GM12878 (cell line): ENCODE measurements at regions not wholly inside any gene's neighbourhood (a gene's known extent, or its start where the extent isn't known, plus 50 kb on each side); places are given as distances from the start of the nearest gene placed in this dataset.

ENCODE experiments used
- BRCA1 ChIP-seq: IDR thresholded peaks from 2 replicates; pipeline ENCODE4 v1.6.1; 2011; ENCODE audit warnings: low read depth, low read length, improper control_type of control experiment
- CTCF ChIP-seq, 3 experiments: IDR thresholded peaks in 2 of 3; conservative IDR thresholded peaks in 1 of 3; 2 replicates each; pipeline ENCODE4 v1.5.1; 2011; ENCODE audit warnings: low read depth in 3 of 3, low read length in 3 of 3, mild to moderate bottlenecking in 3 of 3, control low read depth in 2 of 3, moderate library complexity in 2 of 3, inconsistent platforms in 1 of 3, mixed read lengths in 1 of 3; ENCODE audit not compliant: control insufficient read depth in 2 of 3, insufficient read depth in 1 of 3; ENCODE audit errors: extremely low read depth in 1 of 3
- EP300 ChIP-seq, 2 experiments: fragments of 150-350 bp in 1 of 2; IDR thresholded peaks; 2 replicates each; pipeline ENCODE4 v1.6.1; 2011 to 2012; ENCODE audit warnings: low read depth in 2 of 2, low read length in 2 of 2, borderline replicate concordance in 1 of 2, improper control_type of control experiment in 1 of 2, inconsistent platforms in 1 of 2; ENCODE audit not compliant: control insufficient read depth in 1 of 2
- GABPA ChIP-seq: IDR thresholded peaks from 2 replicates; pipeline ENCODE4 v1.6.1; 2014; ENCODE audit warnings: antibody characterized with exemption, low read depth, mild to moderate bottlenecking, inconsistent platforms
- IRF4 ChIP-seq: IDR thresholded peaks from 2 replicates; pipeline ENCODE4 v1.6.1; 2011; ENCODE audit warnings: low read depth, low read length
- MEF2A ChIP-seq: IDR thresholded peaks from 2 replicates; pipeline ENCODE4 v1.6.1; 2011; ENCODE audit warnings: low read depth, mild to moderate bottlenecking, low read length, moderate library complexity; ENCODE audit not compliant: insufficient read depth
- MEF2B ChIP-seq: fragments of 450-650 bp; IDR thresholded peaks from 2 replicates; pipeline ENCODE4 v1.6.1; 2018; ENCODE audit warnings: mild to moderate bottlenecking, moderate library complexity; ENCODE audit not compliant: partially characterized antibody, poor library complexity, severe bottlenecking
- MTA3 ChIP-seq: IDR thresholded peaks from 2 replicates; pipeline ENCODE4 v1.6.1; 2012; ENCODE audit warnings: low read length, inconsistent platforms, borderline replicate concordance
- MYB ChIP-seq: fragments of 150-350 bp; IDR thresholded peaks from 2 replicates; pipeline ENCODE4 v1.6.1; 2014; ENCODE audit warnings: mild to moderate bottlenecking, low read depth, low read length, borderline replicate concordance
- RAD21 ChIP-seq: IDR thresholded peaks from 2 replicates; pipeline ENCODE4 v1.6.1; 2011; ENCODE audit warnings: mild to moderate bottlenecking, low read depth, low read length, moderate library complexity; ENCODE audit not compliant: insufficient read depth
- RFX5 ChIP-seq: IDR thresholded peaks from 2 replicates; pipeline ENCODE4 v1.6.1; 2011; ENCODE audit warnings: low read depth, low read length, improper control_type of control experiment
- RUNX3 ChIP-seq: IDR thresholded peaks from 2 replicates; pipeline ENCODE4 v1.6.1; 2012; ENCODE audit warnings: low read length, inconsistent platforms
- SPI1 ChIP-seq: IDR thresholded peaks from 2 replicates; pipeline ENCODE4 v1.6.1; 2011; ENCODE audit warnings: low read depth, mild to moderate bottlenecking, low read length, moderate library complexity, borderline replicate concordance; ENCODE audit not compliant: insufficient read depth
- SREBF1 ChIP-seq: IDR thresholded peaks from 2 replicates; pipeline ENCODE4 v1.6.1; 2012; ENCODE audit warnings: mild to moderate bottlenecking, low read length
- TARDBP ChIP-seq: IDR thresholded peaks from 2 replicates; pipeline ENCODE4 v1.6.1; 2016; ENCODE audit warnings: borderline replicate concordance
- TBL1XR1 ChIP-seq: IDR thresholded peaks from 2 replicates; pipeline ENCODE4 v1.6.1; 2012; ENCODE audit warnings: low read depth, low read length, improper control_type of control experiment
- WRNIP1 ChIP-seq: IDR thresholded peaks from 2 replicates; pipeline ENCODE4 v1.6.1; 2011; ENCODE audit warnings: low read depth, low read length, improper control_type of control experiment, borderline replicate concordance
- YY1 ChIP-seq: IDR thresholded peaks from 2 replicates; pipeline ENCODE4 v1.6.1; 2011; ENCODE audit warnings: low read depth, mild to moderate bottlenecking, low read length
- TF ChIP-seq, protein P1 (sequence below): IDR thresholded peaks from 2 replicates; pipeline ENCODE4 v1.6.1; 2012; ENCODE audit warnings: low read depth, low read length, improper control_type of control experiment

DNA sequence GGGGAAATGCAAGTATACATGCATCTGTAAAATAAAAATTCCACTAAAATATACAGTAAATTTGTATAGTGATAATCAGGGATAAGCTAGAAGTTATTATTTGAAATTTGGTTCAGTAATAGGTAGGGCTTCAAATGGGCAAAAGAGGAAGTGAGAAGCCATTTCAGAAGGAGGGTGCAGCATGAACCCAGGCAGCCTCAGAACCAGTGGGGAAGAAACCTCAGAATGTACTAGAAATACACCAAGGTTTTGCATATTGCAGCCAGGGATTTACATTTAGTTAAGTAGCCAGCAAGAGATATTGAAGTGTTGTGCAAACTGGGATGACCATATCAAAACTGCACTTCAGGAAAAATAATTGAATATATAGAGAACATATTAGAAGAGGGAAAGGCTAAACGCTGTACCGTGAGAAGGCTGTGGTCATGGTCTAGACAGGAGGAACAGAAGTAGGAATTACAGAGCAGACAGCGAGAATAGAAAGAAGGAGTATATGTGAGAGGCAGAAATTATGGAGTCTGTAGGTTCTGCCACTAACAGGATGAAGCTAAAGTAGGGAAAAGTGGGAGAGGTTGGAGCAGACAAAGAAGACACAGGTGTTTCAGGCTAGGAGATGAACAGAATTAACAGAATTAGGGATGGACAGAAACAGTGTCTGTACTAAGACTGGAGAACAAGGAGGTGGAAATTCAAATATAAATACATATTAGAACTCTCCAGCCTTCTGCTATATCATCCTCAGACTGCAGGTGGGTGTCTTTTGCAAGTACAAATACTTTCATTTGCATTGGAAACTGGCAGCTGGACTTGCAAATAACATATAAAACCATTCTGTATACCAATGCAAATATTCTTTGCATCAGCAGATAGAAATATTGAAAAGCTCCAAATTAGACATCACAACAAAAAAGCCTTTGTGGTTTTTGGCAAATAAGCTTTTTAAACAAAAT, 335.6 kb downstream of the ZNF608 start (continued):
- 0 out of 6 replicates have a peak, but pooled peaks of 1 of the 3 experiments have one; percentile 11 for TF ChIP-seq CTCF (IDR thresholded peaks at IDR 0.05 in 2 of 3, conservative IDR thresholded peaks at IDR 0.05 in 1 of 3; ENCODE audit: control insufficient read depth in 2 of 3, extremely low read depth in 1 of 3, insufficient read depth in 1 of 3, low read depth in 3 of 3, low read length in 3 of 3)
- TF ChIP-seq EP300 (IDR thresholded peaks at IDR 0.05; ENCODE audit: borderline replicate concordance in 1 of 2, control insufficient read depth in 1 of 2, low read depth in 2 of 2, low read length in 2 of 2), result no peak
- TF ChIP-seq GABPA, result no peak
- TF ChIP-seq MTA3, result no peak
- no peak for TF ChIP-seq TARDBP
- no peak for TF ChIP-seq WRNIP1
- peak; percentile 54; the same call in 1 of the 2 replicates for TF ChIP-seq MEF2A
- TF ChIP-seq MEF2B, result peak; percentile 48
- no peak for TF ChIP-seq MYB
- no peak for TF ChIP-seq BRCA1
- TF ChIP-seq, protein P1, sequence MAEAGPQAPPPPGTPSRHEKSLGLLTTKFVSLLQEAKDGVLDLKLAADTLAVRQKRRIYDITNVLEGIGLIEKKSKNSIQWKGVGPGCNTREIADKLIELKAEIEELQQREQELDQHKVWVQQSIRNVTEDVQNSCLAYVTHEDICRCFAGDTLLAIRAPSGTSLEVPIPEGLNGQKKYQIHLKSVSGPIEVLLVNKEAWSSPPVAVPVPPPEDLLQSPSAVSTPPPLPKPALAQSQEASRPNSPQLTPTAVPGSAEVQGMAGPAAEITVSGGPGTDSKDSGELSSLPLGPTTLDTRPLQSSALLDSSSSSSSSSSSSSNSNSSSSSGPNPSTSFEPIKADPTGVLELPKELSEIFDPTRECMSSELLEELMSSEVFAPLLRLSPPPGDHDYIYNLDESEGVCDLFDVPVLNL, result no peak
- TF ChIP-seq SPI1, result peak; percentile 92
- peak; percentile 64 for TF ChIP-seq IRF4
- TF ChIP-seq RFX5, result no peak
- 0 out of 2 replicates have a peak, but pooled peaks have one; percentile 43 for TF ChIP-seq YY1
- TF ChIP-seq SREBF1, result no peak
- TF ChIP-seq RUNX3, result peak; percentile 86
- TF ChIP-seq TBL1XR1, result no peak
- peak; percentile 35; the same call in 1 of the 2 replicates for TF ChIP-seq RAD21
